ENCODE measurements at regions not wholly inside any gene's neighbourhood (a gene's known extent, or its start where the extent isn't known, plus 50 kb on each side); places are given as distances from the start of the nearest gene placed in this dataset.

DNA sequence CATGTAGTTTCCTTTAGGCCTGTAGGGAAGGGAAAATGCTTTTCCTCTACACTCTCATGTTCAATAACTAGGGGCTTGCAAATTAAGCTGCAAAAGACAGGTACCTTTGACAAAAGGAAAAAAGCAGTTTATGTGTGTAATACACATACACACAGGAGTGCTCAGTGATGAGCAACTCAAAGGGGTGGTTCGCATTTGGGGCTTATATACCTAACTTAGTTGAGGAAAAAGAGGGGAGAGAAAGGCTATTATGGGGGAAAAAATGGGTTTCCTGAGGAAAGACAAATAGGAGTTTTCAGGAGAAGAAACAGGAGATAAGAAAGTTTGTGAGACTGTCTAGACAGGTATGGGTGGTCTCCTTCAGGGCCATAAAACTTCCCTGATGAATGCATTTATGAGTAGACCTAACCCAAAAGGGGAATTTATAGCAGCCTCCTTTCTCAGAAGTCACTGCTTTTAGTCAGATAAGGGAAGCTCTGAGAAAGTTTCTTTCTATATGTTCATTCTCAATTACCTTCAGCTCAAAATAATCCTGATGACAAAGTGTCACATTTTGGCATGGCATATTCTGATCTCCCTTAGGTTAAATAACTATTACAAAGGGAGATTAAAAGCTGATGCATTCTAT is 55.2 kb upstream of the EZH2 start:
- no peak for DNase-seq
- H3K36me3 ChIP-seq (ENCODE audit: low read depth, missing control alignments), result no peaks in the 10 kb centered on the region
- H3K27me3 ChIP-seq, result no peaks in the 10 kb centered on the region
- no peaks in the 10 kb centered on the region for H3K9me3 ChIP-seq
- peaks cover 6% of the 10 kb centered on the region for H3K4me1 ChIP-seq
- intact Hi-C loops (cut with DNase I; ENCODE audit: low total_unique reads), result no loop called here
- TF ChIP-seq, protein P1, sequence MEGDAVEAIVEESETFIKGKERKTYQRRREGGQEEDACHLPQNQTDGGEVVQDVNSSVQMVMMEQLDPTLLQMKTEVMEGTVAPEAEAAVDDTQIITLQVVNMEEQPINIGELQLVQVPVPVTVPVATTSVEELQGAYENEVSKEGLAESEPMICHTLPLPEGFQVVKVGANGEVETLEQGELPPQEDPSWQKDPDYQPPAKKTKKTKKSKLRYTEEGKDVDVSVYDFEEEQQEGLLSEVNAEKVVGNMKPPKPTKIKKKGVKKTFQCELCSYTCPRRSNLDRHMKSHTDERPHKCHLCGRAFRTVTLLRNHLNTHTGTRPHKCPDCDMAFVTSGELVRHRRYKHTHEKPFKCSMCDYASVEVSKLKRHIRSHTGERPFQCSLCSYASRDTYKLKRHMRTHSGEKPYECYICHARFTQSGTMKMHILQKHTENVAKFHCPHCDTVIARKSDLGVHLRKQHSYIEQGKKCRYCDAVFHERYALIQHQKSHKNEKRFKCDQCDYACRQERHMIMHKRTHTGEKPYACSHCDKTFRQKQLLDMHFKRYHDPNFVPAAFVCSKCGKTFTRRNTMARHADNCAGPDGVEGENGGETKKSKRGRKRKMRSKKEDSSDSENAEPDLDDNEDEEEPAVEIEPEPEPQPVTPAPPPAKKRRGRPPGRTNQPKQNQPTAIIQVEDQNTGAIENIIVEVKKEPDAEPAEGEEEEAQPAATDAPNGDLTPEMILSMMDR (IDR thresholded peaks at IDR 0.05), result no peak
- TF ChIP-seq POLR2A (IDR thresholded peaks at IDR 0.05), result no peak
- no peak overlapping the region for H3K4me3 ChIP-seq
- H3K27ac ChIP-seq, result no peak overlapping the region
- 84 to 100% methylated on average over 1 of the region's 1 CpG for WGBS, 2 donors

DNA sequence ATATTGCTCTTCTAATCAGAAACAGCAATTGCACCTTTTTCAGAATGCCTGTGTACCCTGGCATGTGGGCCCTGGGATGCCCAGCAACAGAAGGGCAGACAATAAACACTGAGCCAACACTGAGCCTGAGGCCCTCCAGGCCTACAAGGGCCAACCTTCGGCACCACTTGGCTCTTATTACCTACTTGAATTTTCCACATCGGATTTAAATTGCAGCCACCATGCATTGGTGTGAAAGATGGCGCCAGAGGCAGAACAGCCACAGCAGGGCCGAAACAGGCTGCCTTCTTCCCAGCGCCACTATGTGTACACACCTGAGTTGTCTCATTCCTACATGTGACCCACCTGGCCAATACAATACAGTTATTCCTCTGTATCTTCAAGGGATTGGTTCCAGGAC is 51.4 kb upstream of the EZH2 start:
- intact Hi-C loops (cut with DNase I; ENCODE audit: low total_unique reads), result no loop called here
- no peak for DNase-seq
- H3K4me1 ChIP-seq, result no peaks in the 10 kb centered on the region
- no peaks in the 10 kb centered on the region for H3K36me3 ChIP-seq (ENCODE audit: low read depth, missing control alignments)
- no peak for TF ChIP-seq POLR2A (IDR thresholded peaks at IDR 0.05)
- TF ChIP-seq, protein P1 (IDR thresholded peaks at IDR 0.05), result no peak
- no peak overlapping the region for H3K27ac ChIP-seq
- 91 to 97% methylated on average over 4 to 5 of the region's 5 CpGs for WGBS, 2 donors
- no peaks in the 10 kb centered on the region for H3K9me3 ChIP-seq
- no peak overlapping the region for H3K4me3 ChIP-seq
- H3K27me3 ChIP-seq, result no peaks in the 10 kb centered on the region
